CD4-positive, alpha-beta T cell treated with Interleukin-17A for 1 hour (primary cell): ENCODE measurements at regions not wholly inside any gene's neighbourhood (a gene's known extent, or its start where the extent isn't known, plus 50 kb on each side); places are given as distances from the start of the nearest gene placed in this dataset.
"Not testable (repeated sequence)": the region's sequence is repeated elsewhere in the genome, so short reads cannot be mapped to it uniquely, and the experiment has no call there.

Experiments
- DNase-seq: peaks from one replicate; pipeline ENCODE4 v3.0.0-alpha.2; 2020

DNA sequence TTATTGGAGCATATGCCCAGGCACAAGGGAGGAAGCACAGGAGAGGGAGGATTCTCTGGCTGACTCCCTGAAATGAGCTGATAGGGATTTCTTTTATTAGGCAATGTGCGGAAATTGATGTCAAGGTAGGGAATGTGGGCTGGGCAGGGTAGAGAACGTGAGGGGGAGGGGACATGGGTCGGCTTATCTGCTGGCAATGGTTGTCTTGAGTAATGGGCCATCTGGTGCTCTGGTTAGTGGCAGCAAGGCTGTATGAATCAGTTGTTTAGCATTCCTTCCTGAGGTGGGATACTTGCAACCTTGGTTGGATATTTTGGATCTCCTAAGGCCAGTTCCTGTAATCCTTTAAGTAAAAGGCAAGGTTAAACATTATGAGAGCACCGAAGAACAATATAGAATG is 80.5 kb upstream of the ADORA2B start:
- not testable (repeated sequence) for DNase-seq

GRCh38 chr17:15866015-15866414 is 78.9 kb upstream of the ADORA2B start:
- not testable (repeated sequence) for DNase-seq

DNA sequence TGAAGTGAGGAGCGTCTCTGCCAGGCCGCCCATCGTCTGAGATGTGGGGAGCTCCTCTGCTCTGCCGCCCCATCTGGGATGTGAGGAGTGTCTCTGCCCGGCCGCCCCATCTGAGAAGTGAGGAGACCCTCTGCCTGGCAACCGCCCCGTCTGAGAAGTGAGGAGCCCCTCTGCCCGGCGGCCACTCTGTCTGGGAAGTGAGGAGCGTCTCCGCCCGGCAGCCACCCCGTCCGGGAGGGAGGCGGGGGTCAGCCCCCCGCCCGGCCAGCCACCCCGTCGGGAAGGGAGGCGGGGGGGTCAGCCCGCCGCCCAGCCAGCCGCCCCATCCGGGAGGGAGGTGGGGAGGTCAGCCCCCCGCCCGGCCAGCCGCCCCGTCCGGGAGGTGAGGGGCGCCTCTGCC is 77.6 kb upstream of the ADORA2B start:
- DNase-seq = not testable (repeated sequence)

GRCh38 chr17:15869868-15870267 is 75.1 kb upstream of the ADORA2B start:
- not testable (repeated sequence) for DNase-seq

DNA sequence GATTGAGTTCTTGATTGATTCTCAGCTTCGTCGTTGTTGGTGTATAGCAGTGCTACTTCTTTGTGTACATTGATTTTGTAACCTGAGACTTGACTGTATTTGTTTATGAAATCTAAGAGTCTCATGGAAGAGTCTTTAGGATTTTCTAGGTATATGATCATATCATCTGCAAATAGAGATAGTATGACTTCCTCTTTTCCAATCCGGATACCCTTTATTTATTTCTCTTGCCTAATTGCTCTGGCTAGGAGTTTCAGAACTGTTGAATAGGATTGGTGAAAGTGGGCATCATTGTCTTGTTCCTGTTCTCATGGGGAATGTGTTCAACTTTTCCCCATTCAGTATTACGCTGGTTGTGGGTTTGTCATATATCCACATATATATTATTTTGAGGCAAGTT is 72.3 kb upstream of the ADORA2B start:
- DNase-seq = not testable (repeated sequence)

GRCh38 chr17:15877882-15878500 is 66.9 kb upstream of the ADORA2B start:
- DNase-seq = not testable (repeated sequence)

GRCh38 chr17:15882058-15882720 is 62.7 kb upstream of the ADORA2B start:
- DNase-seq = no peak

GRCh38 chr17:15882777-15883176 is 62.2 kb upstream of the ADORA2B start:
- DNase-seq = no peak

GRCh38 chr17:15883617-15884111 is 61.3 kb upstream of the ADORA2B start:
- DNase-seq = peak; percentile 6

DNA sequence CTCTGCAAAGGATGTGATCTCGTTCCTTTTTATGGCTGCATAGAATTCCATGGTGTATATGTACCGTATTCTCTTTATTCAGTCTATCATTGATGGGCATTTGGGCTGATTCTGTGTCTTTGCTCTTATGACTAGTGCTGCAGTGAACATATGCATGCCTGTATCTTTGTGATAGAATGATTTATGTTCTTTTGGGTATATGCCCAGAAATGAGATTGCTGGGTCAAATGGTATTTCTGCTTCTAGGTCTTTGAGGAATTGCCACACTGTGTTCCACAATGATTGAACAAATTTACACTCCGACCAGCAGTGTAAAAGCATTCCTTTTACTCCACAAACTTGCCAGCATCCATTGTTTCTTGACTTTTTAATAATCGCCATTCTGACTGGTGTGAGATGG is 60.2 kb upstream of the ADORA2B start:
- no peak for DNase-seq

DNA sequence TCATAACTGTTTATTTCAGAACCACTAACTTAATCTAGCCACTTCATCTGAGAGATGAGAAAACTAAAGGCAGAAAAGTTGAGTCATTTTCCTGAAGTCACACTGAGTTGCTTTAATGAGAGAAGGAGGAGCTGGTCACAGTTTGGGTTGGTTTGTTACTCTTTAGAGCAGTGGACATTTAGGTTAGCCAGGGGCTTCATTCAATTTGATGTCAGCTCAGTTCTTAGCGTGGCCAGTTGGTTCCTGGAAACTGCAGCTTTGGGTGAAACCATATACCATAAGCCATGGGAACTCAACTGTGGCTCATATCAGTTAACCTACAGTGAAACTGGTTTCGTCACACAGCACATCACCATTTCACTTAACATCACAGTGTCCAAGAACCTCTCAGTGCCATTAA is 59.2 kb upstream of the ADORA2B start:
- DNase-seq = no peak

DNA sequence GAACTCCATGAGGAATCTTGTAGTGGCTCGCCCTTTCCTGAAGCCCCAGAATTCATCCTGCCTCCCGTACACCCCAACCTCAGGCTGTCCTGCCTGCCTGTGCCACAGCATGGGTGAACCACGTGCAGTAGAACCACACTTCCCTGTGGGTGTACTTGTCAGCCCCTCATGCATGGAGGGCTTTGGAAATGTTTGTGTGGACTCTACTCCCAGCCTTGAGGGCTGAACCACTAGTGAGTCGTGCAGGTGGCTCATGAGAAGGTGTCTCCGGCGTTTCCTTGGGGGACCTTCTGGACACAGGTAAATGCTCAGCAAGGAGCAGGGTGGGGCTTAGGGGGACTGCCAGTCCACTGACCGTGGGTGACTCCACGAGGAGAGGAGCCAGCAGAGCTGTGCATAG is 58.7 kb upstream of the ADORA2B start:
- DNase-seq = no peak

DNA sequence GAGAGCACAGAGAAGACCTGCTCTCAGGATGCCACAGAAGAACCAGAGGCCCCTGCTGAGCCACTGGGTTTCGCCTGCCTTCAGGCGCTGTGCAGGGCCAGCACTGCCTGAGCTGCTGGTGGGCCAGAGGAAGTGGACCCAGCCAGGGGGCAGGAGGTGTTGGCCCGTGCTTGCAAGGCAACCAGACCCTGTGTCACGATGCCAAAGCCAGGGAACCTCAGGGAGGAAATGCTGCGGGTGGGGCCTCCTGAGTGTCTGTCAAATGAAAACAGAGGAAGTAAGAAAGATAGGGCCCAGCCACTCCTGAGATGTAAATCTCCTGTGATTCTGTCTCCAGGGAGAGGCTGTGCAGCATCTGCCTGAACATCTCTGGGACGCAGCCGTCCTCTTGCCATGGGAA is 58.1 kb upstream of the ADORA2B start:
- no peak for DNase-seq

- no peak for DNase-seq
Observed at GRCh38 chr17:15888436-15888835, 56.5 kb upstream of the ADORA2B start.

- DNase-seq = no peak
Observed at GRCh38 chr17:15890279-15890892, 54.5 kb upstream of the ADORA2B start.

DNA sequence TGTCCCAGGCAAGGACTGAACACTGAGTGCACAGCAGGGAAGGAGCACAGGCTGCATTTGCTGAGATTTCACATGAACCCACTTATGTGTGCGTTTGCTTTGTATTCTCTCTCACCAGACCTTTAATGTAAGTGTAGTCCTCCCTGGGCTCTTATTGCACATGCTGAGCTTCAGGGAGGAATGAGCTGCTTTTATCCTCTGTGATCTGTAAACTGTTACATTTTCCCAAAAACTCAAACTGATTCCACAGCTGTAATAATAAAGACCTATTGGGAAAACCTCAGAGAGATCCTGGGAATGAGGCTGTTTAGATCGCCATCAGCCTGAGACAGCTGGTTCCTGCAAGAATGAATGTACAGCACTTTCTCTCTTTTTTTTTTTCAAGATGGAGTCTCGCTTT is 53.6 kb upstream of the ADORA2B start:
- DNase-seq = no peak

DNA sequence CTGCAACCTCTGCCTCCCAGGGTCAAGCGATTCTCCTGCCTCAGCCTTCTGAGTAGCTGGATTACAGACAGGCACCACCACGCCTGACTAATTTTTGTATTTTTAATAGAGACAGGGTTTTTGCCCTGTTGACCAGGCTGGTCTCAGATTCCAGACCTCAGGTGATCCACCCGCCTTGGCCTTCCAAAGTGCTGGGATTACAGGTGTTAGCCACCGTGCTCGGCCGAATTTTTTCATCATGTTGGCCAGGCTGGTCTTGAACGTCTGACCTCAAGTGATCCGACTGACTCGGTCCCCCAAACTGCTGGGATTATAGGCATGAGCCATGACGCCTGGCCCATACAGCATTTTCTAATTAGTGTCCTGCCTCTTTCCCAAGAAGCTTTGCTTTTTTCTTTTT is 52.7 kb upstream of the ADORA2B start:
- no peak for DNase-seq

- no peak for DNase-seq
Observed at GRCh38 chr17:15892731-15893657, 51.9 kb upstream of the ADORA2B start.

- no peak for DNase-seq
Observed at GRCh38 chr17:15893658-15894024, 51.3 kb upstream of the ADORA2B start.

GRCh38 chr17:15894258-15894657 is 50.7 kb upstream of the ADORA2B start:
- no peak for DNase-seq

DNA sequence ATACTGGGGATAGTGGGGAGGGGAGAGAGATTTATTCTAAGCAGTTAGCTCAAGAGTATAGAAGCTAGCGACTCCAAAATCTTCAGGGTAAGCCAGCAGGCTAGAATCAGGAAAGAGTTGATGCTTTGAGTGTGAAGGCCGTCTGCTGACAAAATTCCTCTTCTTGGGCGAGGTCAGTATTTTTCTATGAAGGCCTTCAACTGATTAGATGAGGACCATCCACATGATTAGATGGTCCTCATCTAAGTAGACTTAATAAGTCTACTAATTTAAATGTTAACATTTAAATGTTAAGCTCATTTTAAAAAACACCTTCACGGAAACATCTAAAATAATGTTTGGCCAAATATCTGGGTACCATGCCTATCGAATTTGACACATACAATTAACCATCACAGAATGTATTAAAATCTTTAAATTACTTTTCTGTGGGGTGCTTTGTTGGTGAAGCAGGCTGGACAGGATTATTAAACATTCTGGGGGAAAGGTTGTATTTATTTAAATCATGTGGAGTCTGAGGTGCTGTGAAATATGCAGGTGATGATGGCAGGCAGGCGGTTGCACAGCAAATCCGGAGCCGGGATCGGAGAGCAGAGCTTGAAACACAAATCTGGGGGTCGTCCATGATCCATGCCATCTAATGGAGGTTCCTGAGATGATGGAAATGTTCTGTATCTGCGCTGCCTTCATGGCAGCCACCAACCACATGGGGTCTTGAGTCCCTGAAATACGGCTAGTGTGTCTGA is 49.8 kb upstream of the ADORA2B start:
- DNase-seq = no peak
